ENCODE measurements at regions not wholly inside any gene's neighbourhood (a gene's known extent, or its start where the extent isn't known, plus 50 kb on each side); places are given as distances from the start of the nearest gene placed in this dataset.

- H3K36me3 ChIP-seq (ENCODE audit: insufficient read depth, low read length), result no peaks in the 10 kb centered on the region
- H3K4me3 ChIP-seq, result no peak overlapping the region
- TF ChIP-seq EZH2 (IDR thresholded peaks at IDR 0.05) (no peak), POLR2AphosphoS5 (IDR thresholded peaks at IDR 0.05; ENCODE audit: borderline replicate concordance, low read depth, low read length) (no peak), FOXP2 (optimal IDR thresholded peaks at IDR 0.05; ENCODE audit: control extremely low read depth, extremely low read length, insufficient read depth) (no peak)
- no peak overlapping the region for H3K9ac ChIP-seq (ENCODE audit: insufficient read length)
- no peak for DNase-seq (ENCODE audit: low read depth, low spot score)
- H3K27ac ChIP-seq, result 0 out of 2 replicates have a peak overlapping the region, but pooled peaks have one; percentile 27
- no peaks in the 10 kb centered on the region for H3K9me3 ChIP-seq (ENCODE audit: low read depth, low read length)
Observed at GRCh38 chr1:199279872-199280645, 641.2 kb downstream of the PTPRC start.

GRCh38 chr1:199282751-199283305 lies 644.0 kb downstream of the PTPRC start:
- TF ChIP-seq EZH2 (IDR thresholded peaks at IDR 0.05) (no peak), POLR2AphosphoS5 (IDR thresholded peaks at IDR 0.05; ENCODE audit: borderline replicate concordance, low read depth, low read length) (no peak), FOXP2 (optimal IDR thresholded peaks at IDR 0.05; ENCODE audit: control extremely low read depth, extremely low read length, insufficient read depth) (no peak)
- H3K36me3 ChIP-seq (ENCODE audit: insufficient read depth, low read length), result no peaks in the 10 kb centered on the region
- H3K9me3 ChIP-seq (ENCODE audit: low read depth, low read length), result no peaks in the 10 kb centered on the region
- DNase-seq (ENCODE audit: low read depth, low spot score), result no peak
- H3K9ac ChIP-seq (ENCODE audit: insufficient read length), result no peak overlapping the region
- H3K4me3 ChIP-seq, result no peak overlapping the region
- H3K27ac ChIP-seq, result peak overlapping the region; percentile 30; the same call in 1 of the 2 replicates

GRCh38 chr1:199283794-199284193 lies 645.0 kb downstream of the PTPRC start:
- TF ChIP-seq FOXP2 (optimal IDR thresholded peaks at IDR 0.05; ENCODE audit: control extremely low read depth, extremely low read length, insufficient read depth), result no peak
- no peak for TF ChIP-seq POLR2AphosphoS5 (IDR thresholded peaks at IDR 0.05; ENCODE audit: borderline replicate concordance, low read depth, low read length)
- no peak for TF ChIP-seq EZH2 (IDR thresholded peaks at IDR 0.05)
- no peaks in the 10 kb centered on the region for H3K9me3 ChIP-seq (ENCODE audit: low read depth, low read length)
- no peaks in the 10 kb centered on the region for H3K36me3 ChIP-seq (ENCODE audit: insufficient read depth, low read length)
- peak overlapping the region; percentile 34; the same call in 1 of the 2 replicates for H3K27ac ChIP-seq
- no peak for DNase-seq (ENCODE audit: low read depth, low spot score)
- no peak overlapping the region for H3K9ac ChIP-seq (ENCODE audit: insufficient read length)
- H3K4me3 ChIP-seq, result no peak overlapping the region

- Histone ChIP-seq H3K36me3 (ENCODE audit: insufficient read depth, low read length) (no peaks in the 10 kb centered on the region), H3K4me3 (no peak overlapping the region), H3K9ac (ENCODE audit: insufficient read length) (no peak overlapping the region), H3K9me3 (ENCODE audit: low read depth, low read length) (no peaks in the 10 kb centered on the region), H3K27ac (no peak overlapping the region)
- TF ChIP-seq POLR2AphosphoS5 (IDR thresholded peaks at IDR 0.05; ENCODE audit: borderline replicate concordance, low read depth, low read length) (no peak), FOXP2 (optimal IDR thresholded peaks at IDR 0.05; ENCODE audit: control extremely low read depth, extremely low read length, insufficient read depth) (no peak), EZH2 (IDR thresholded peaks at IDR 0.05) (no peak)
- DNase-seq (ENCODE audit: low read depth, low spot score), result no peak
Observed at GRCh38 chr1:199287206-199287605, 648.4 kb downstream of the PTPRC start.

GRCh38 chr1:199287647-199288046 lies 648.8 kb downstream of the PTPRC start:
- DNase-seq (ENCODE audit: low read depth, low spot score), result no peak
- no peak for TF ChIP-seq EZH2 (IDR thresholded peaks at IDR 0.05)
- TF ChIP-seq POLR2AphosphoS5 (IDR thresholded peaks at IDR 0.05; ENCODE audit: borderline replicate concordance, low read depth, low read length), result no peak
- TF ChIP-seq FOXP2 (optimal IDR thresholded peaks at IDR 0.05; ENCODE audit: control extremely low read depth, extremely low read length, insufficient read depth), result no peak
- H3K9me3 ChIP-seq (ENCODE audit: low read depth, low read length), result no peaks in the 10 kb centered on the region
- no peak overlapping the region for H3K4me3 ChIP-seq
- H3K27ac ChIP-seq, result no peak overlapping the region
- H3K9ac ChIP-seq (ENCODE audit: insufficient read length), result no peak overlapping the region
- no peaks in the 10 kb centered on the region for H3K36me3 ChIP-seq (ENCODE audit: insufficient read depth, low read length)

GRCh38 chr1:199290186-199290585 lies 651.3 kb downstream of the PTPRC start:
- Histone ChIP-seq H3K36me3 (ENCODE audit: insufficient read depth, low read length) (no peaks in the 10 kb centered on the region), H3K9ac (ENCODE audit: insufficient read length) (no peak overlapping the region), H3K9me3 (ENCODE audit: low read depth, low read length) (no peaks in the 10 kb centered on the region), H3K27ac (no peak overlapping the region), H3K4me3 (no peak overlapping the region)
- TF ChIP-seq POLR2AphosphoS5 (IDR thresholded peaks at IDR 0.05; ENCODE audit: borderline replicate concordance, low read depth, low read length), result no peak
- no peak for TF ChIP-seq FOXP2 (optimal IDR thresholded peaks at IDR 0.05; ENCODE audit: control extremely low read depth, extremely low read length, insufficient read depth)
- TF ChIP-seq EZH2 (IDR thresholded peaks at IDR 0.05), result no peak
- no peak for DNase-seq (ENCODE audit: low read depth, low spot score)

- peak overlapping the region; percentile 18; the same call in 1 of the 2 replicates for H3K4me3 ChIP-seq
- no peaks in the 10 kb centered on the region for H3K9me3 ChIP-seq (ENCODE audit: low read depth, low read length)
- H3K27ac ChIP-seq, result peak overlapping the region; percentile 80
- no peak overlapping the region for H3K9ac ChIP-seq (ENCODE audit: insufficient read length)
- TF ChIP-seq POLR2AphosphoS5 (IDR thresholded peaks at IDR 0.05; ENCODE audit: borderline replicate concordance, low read depth, low read length), result no peak
- TF ChIP-seq FOXP2 (optimal IDR thresholded peaks at IDR 0.05; ENCODE audit: control extremely low read depth, extremely low read length, insufficient read depth), result no peak
- TF ChIP-seq EZH2 (IDR thresholded peaks at IDR 0.05), result no peak
- DNase-seq (ENCODE audit: low read depth, low spot score), result no peak
- H3K36me3 ChIP-seq (ENCODE audit: insufficient read depth, low read length), result no peaks in the 10 kb centered on the region
Observed at GRCh38 chr1:199291022-199291740, 652.3 kb downstream of the PTPRC start.

GRCh38 chr1:199292896-199293295 lies 654.1 kb downstream of the PTPRC start:
- no peaks in the 10 kb centered on the region for H3K9me3 ChIP-seq (ENCODE audit: low read depth, low read length)
- no peak for DNase-seq (ENCODE audit: low read depth, low spot score)
- TF ChIP-seq POLR2AphosphoS5 (IDR thresholded peaks at IDR 0.05; ENCODE audit: borderline replicate concordance, low read depth, low read length) (no peak), EZH2 (IDR thresholded peaks at IDR 0.05) (no peak), FOXP2 (optimal IDR thresholded peaks at IDR 0.05; ENCODE audit: control extremely low read depth, extremely low read length, insufficient read depth) (no peak)

More at GRCh38 chr1:199292896-199293295, 654.1 kb downstream of the PTPRC start:
- no peaks in the 10 kb centered on the region for H3K36me3 ChIP-seq (ENCODE audit: insufficient read depth, low read length)
- H3K27ac ChIP-seq, result peak overlapping the region; percentile 80
- H3K4me3 ChIP-seq, result peak overlapping the region; percentile 42
- no peak overlapping the region for H3K9ac ChIP-seq (ENCODE audit: insufficient read length)

Measured in SK-N-MC (cell line).